Naive thymus-derived CD4-positive, alpha-beta T cell (primary cell): ENCODE measurements at regions not wholly inside any gene's neighbourhood (a gene's known extent, or its start where the extent isn't known, plus 50 kb on each side); places are given as distances from the start of the nearest gene placed in this dataset.

Experiments used
- ATAC-seq: fragments of 150-1000 bp; cut with Tn5 transposase; 2 replicates; pipeline ENCODE4 v1.10.0; 2021; ENCODE audit warnings: mild to moderate bottlenecking, moderate library complexity
- CTCF ChIA-PET: fragments of 350-600 bp; sonication (Branson Sonifier 250); formaldehyde crosslinking; loops from one replicate; lab custom pipeline; 2021; ENCODE audit warnings: antibody characterized with exemption; lab: Charles Lee
- POLR2A ChIA-PET: fragments of 350-600 bp; sonication (Branson Sonifier 250); formaldehyde crosslinking; loops from one replicate; lab custom pipeline; 2021; ENCODE audit warnings: antibody characterized with exemption, inconsistent platforms; lab: Charles Lee
- DNase-seq, 9 donors: peaks; one replicate each; pipeline versions ENCODE4 v3.0.0 to v3.0.0-alpha.2; 2020 to 2022; ENCODE audit warnings: mixed read lengths in 1 of 9
- H3K27ac ChIP-seq: one replicate; pipeline ENCODE4 v1.7.0; 2013; ENCODE audit warnings: mild to moderate bottlenecking, low read depth, low read length, moderate library complexity
- H3K27me3 ChIP-seq, 2 donors: one replicate each; pipeline ENCODE4 v1.7.0; 2013; ENCODE audit warnings: low read length in 2 of 2, mild to moderate bottlenecking in 2 of 2, moderate library complexity in 2 of 2; ENCODE audit not compliant: control insufficient read depth in 2 of 2, insufficient read depth in 2 of 2
- H3K36me3 ChIP-seq, 3 experiments: 1 replicate in 2 of 3; 2 replicates in 1 of 3; pipeline ENCODE4 v1.7.0; 2013; ENCODE audit warnings: low read length in 3 of 3, mild to moderate bottlenecking in 3 of 3, moderate library complexity in 1 of 3; ENCODE audit not compliant: insufficient read depth in 3 of 3, control insufficient read depth in 2 of 3
- H3K4me1 ChIP-seq, 2 donors: one replicate each; pipeline ENCODE4 v1.7.0; 2013; ENCODE audit warnings: low read length in 2 of 2, mild to moderate bottlenecking in 2 of 2, moderate library complexity in 1 of 2; ENCODE audit not compliant: control insufficient read depth in 2 of 2, insufficient read depth in 2 of 2
- H3K4me3 ChIP-seq: 2 replicates; pipeline ENCODE4 v1.7.0; 2013; ENCODE audit warnings: mild to moderate bottlenecking, low read length
- H3K9me3 ChIP-seq, 3 experiments: 1 replicate in 2 of 3; 2 replicates in 1 of 3; pipeline ENCODE4 v1.7.0; 2013; ENCODE audit warnings: low read length in 3 of 3; ENCODE audit not compliant: control insufficient read depth in 2 of 3
- H3K27ac Mint-ChIP-seq, 9 donors: one replicate each; pipeline ENCODE4 v1.8.0; 2020 to 2022; ENCODE audit warnings: mixed read lengths in 9 of 9, mild to moderate bottlenecking in 8 of 9, moderate library complexity in 5 of 9, inconsistent platforms in 2 of 9
- H3K27me3 Mint-ChIP-seq, 5 donors: one replicate each; pipeline ENCODE4 v1.8.0; 2021 to 2022; ENCODE audit warnings: mixed read lengths in 5 of 5, mild to moderate bottlenecking in 1 of 5
- H3K36me3 Mint-ChIP-seq, 5 donors: one replicate each; pipeline ENCODE4 v1.8.0; 2020 to 2022; ENCODE audit warnings: mixed read lengths in 5 of 5, mild to moderate bottlenecking in 3 of 5, inconsistent platforms in 1 of 5
- H3K4me1 Mint-ChIP-seq, 7 donors: one replicate each; pipeline ENCODE4 v1.8.0; 2020 to 2022; ENCODE audit warnings: mixed read lengths in 7 of 7, mild to moderate bottlenecking in 3 of 7, inconsistent platforms in 1 of 7
- H3K4me3 Mint-ChIP-seq, 10 donors: one replicate each; pipeline ENCODE4 v1.8.0; 2020 to 2022; ENCODE audit warnings: mild to moderate bottlenecking in 10 of 10, mixed read lengths in 10 of 10, moderate library complexity in 6 of 10, inconsistent platforms in 2 of 10
- H3K9me3 Mint-ChIP-seq, 11 donors: one replicate each; pipeline ENCODE4 v1.8.0; 2020 to 2022; ENCODE audit warnings: mixed read lengths in 11 of 11, mild to moderate bottlenecking in 4 of 11, inconsistent platforms in 1 of 11, moderate library complexity in 1 of 11
- intact Hi-C, 2 donors: fragments of 100-400 bp; cut with micrococcal nuclease; formaldehyde crosslinking; loops; one replicate each; pipeline ENCODE4 v1.15.1; 2023

- no peaks in the 10 kb centered on the region for H3K36me3 Mint-ChIP-seq
These were observed 203.2 kb downstream of the SALL1 start for GRCh38 chr16:50947826-50948225.

DNA sequence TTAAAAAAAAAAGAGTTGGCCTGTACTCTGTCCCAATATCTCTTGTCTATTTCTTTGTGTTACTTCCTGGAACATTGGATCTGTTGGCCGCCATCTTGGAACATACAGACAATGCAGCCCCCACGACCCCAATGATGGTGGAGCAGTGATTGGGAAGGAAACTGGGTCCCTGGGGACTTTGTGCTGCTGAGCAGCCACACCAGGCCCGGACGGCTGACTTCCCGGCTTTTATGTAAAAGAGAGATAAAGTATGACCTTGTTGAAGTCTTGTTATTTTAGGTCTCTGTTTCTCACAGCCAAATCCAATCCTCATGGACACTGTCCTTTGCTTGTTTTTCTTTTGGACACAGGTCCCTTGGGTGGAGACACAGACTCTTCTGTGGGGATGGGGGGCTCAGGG, 204.5 kb downstream of the SALL1 start:
- POLR2A ChIA-PET: no interaction called here
- intact Hi-C loops: no loop called here
- H3K27me3 ChIP-seq: no peaks in the 10 kb centered on the region
- no peaks in the 10 kb centered on the region for H3K4me1 ChIP-seq
- no peak for ATAC-seq
- no peak overlapping the region for H3K4me3 ChIP-seq
- Mint-ChIP-seq H3K4me1 (no peaks in the 10 kb centered on the region), H3K9me3 (no peaks in the 10 kb centered on the region), H3K36me3 (no peaks in the 10 kb centered on the region), H3K27ac (no peak overlapping the region), H3K4me3 (no peak overlapping the region), H3K27me3 (peaks cover 0 to 16% (median 6%) of the 10 kb centered on the region in 5 donors)
- CTCF ChIA-PET: no interaction called here
- no peak for DNase-seq
- H3K9me3 ChIP-seq: no peaks in the 10 kb centered on the region
- no peaks in the 10 kb centered on the region for H3K36me3 ChIP-seq
- H3K27ac ChIP-seq: no peak overlapping the region

More at GRCh38 chr16:50947826-50948225, 203.2 kb downstream of the SALL1 start:
- no peak overlapping the region for H3K4me3 ChIP-seq
- ChIA-PET POLR2A (no interaction called here), CTCF (no interaction called here)
- H3K4me3 Mint-ChIP-seq: no peak overlapping the region
- intact Hi-C loops: no loop called here
- H3K27ac ChIP-seq: no peak overlapping the region
- H3K9me3 ChIP-seq: no peaks in the 10 kb centered on the region
- H3K9me3 Mint-ChIP-seq: peaks cover 0 to 2% (median 0%) of the 10 kb centered on the region in 11 donors
- ATAC-seq (no peak), DNase-seq (no peak)
- no peaks in the 10 kb centered on the region for H3K36me3 ChIP-seq
- H3K27me3 ChIP-seq: no peaks in the 10 kb centered on the region
- H3K4me1 ChIP-seq: no peaks in the 10 kb centered on the region
- H3K27me3 Mint-ChIP-seq: peaks cover 0 to 20% (median 11%) of the 10 kb centered on the region in 5 donors
- H3K27ac Mint-ChIP-seq: no peak overlapping the region
- no peaks in the 10 kb centered on the region for H3K4me1 Mint-ChIP-seq

GRCh38 chr16:50946098-50946497, 204.2 kb downstream of the CYLD start:
- Histone ChIP-seq H3K27me3 (no peaks in the 10 kb centered on the region), H3K9me3 (no peaks in the 10 kb centered on the region), H3K36me3 (no peaks in the 10 kb centered on the region), H3K4me3 (no peak overlapping the region), H3K4me1 (no peaks in the 10 kb centered on the region), H3K27ac (no peak overlapping the region)
- ATAC-seq (no peak), DNase-seq (no peak)
- Mint-ChIP-seq H3K27me3 (peaks cover 0 to 16% (median 9%) of the 10 kb centered on the region in 5 donors), H3K9me3 (no peaks in the 10 kb centered on the region), H3K4me3 (no peak overlapping the region), H3K27ac (no peak overlapping the region), H3K36me3 (no peaks in the 10 kb centered on the region), H3K4me1 (no peaks in the 10 kb centered on the region)
- CTCF ChIA-PET: no interaction called here
- intact Hi-C loops: no loop called here
- POLR2A ChIA-PET: no interaction called here

- ATAC-seq: no peak
- Histone ChIP-seq H3K27ac (no peak overlapping the region), H3K36me3 (no peaks in the 10 kb centered on the region), H3K4me1 (no peaks in the 10 kb centered on the region), H3K9me3 (no peaks in the 10 kb centered on the region), H3K4me3 (no peak overlapping the region), H3K27me3 (no peaks in the 10 kb centered on the region)
- Mint-ChIP-seq H3K9me3 (no peaks in the 10 kb centered on the region), H3K4me3 (no peak overlapping the region), H3K4me1 (no peaks in the 10 kb centered on the region), H3K36me3 (no peaks in the 10 kb centered on the region), H3K27me3 (peaks cover 0 to 18% (median 6%) of the 10 kb centered on the region in 5 donors), H3K27ac (no peak overlapping the region)
- no peak for DNase-seq
- intact Hi-C loops: no loop called here
- ChIA-PET CTCF (no interaction called here), POLR2A (no interaction called here)
These were observed 203.3 kb downstream of the CYLD start for GRCh38 chr16:50945171-50945570.

DNA sequence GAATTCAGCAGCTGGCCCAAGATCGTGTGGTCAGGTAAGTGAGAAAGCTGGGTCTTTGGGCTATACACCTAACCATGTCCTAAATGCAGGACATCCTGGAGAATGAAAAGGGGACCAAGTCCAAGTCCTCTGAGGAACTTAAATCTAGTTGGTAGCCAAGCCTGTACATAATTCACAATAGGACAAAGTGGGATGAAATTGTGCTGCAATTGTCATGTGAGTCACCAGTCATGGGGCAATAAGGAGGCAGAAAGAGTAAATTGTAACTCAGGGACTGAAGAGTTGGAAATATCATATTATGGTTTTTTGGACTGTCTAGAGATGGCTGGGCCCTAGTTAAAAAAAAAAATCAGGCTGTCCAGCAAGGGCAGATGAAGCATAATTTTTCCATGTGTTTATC, 202.6 kb downstream of the CYLD start:
- Histone ChIP-seq H3K4me3 (no peak overlapping the region), H3K9me3 (no peaks in the 10 kb centered on the region), H3K27ac (no peak overlapping the region), H3K27me3 (no peaks in the 10 kb centered on the region), H3K4me1 (no peaks in the 10 kb centered on the region), H3K36me3 (no peaks in the 10 kb centered on the region)
- Mint-ChIP-seq H3K36me3 (no peaks in the 10 kb centered on the region), H3K27me3 (peaks cover 0 to 18% (median 5%) of the 10 kb centered on the region in 5 donors), H3K4me3 (no peak overlapping the region), H3K4me1 (no peaks in the 10 kb centered on the region), H3K9me3 (no peaks in the 10 kb centered on the region), H3K27ac (no peak overlapping the region)
- ChIA-PET CTCF (no interaction called here), POLR2A (no interaction called here)
- DNase-seq (no peak), ATAC-seq (no peak)
- intact Hi-C loops: no loop called here

GRCh38 chr16:50944033-50944432, 202.1 kb downstream of the CYLD start:
- intact Hi-C loops: no loop called here
- ChIA-PET POLR2A (no interaction called here), CTCF (no interaction called here)
- no peak overlapping the region for H3K4me3 ChIP-seq
- H3K27me3 Mint-ChIP-seq: peaks cover 0 to 17% (median 5%) of the 10 kb centered on the region in 5 donors
- H3K4me3 Mint-ChIP-seq: no peak overlapping the region
- DNase-seq: no peak
- no peaks in the 10 kb centered on the region for H3K36me3 ChIP-seq
- H3K36me3 Mint-ChIP-seq: no peaks in the 10 kb centered on the region
- no peak overlapping the region for H3K27ac ChIP-seq
- no peak for ATAC-seq
- H3K9me3 ChIP-seq: no peaks in the 10 kb centered on the region
- no peaks in the 10 kb centered on the region for H3K4me1 Mint-ChIP-seq
- H3K27ac Mint-ChIP-seq: no peak overlapping the region
- no peaks in the 10 kb centered on the region for H3K4me1 ChIP-seq
- no peaks in the 10 kb centered on the region for H3K9me3 Mint-ChIP-seq
- no peaks in the 10 kb centered on the region for H3K27me3 ChIP-seq

GRCh38 chr16:50942143-50942542, 200.3 kb downstream of the CYLD start:
- CTCF ChIA-PET: no interaction called here
- Histone ChIP-seq H3K27me3 (no peaks in the 10 kb centered on the region), H3K36me3 (no peaks in the 10 kb centered on the region), H3K9me3 (no peaks in the 10 kb centered on the region), H3K4me1 (no peaks in the 10 kb centered on the region), H3K27ac (no peak overlapping the region), H3K4me3 (no peak overlapping the region)
- ATAC-seq (no peak), DNase-seq (no peak)
- Mint-ChIP-seq H3K4me1 (no peaks in the 10 kb centered on the region), H3K27ac (no peak overlapping the region), H3K27me3 (peaks cover 0 to 20% (median 12%) of the 10 kb centered on the region in 5 donors), H3K4me3 (no peak overlapping the region), H3K36me3 (no peaks in the 10 kb centered on the region), H3K9me3 (peaks cover 0 to 2% (median 0%) of the 10 kb centered on the region in 11 donors)
- intact Hi-C loops: no loop called here
- POLR2A ChIA-PET: no interaction called here
